HT1080 (cell line): ENCODE measurements at regions not wholly inside any gene's neighbourhood (a gene's known extent, or its start where the extent isn't known, plus 50 kb on each side); places are given as distances from the start of the nearest gene placed in this dataset.
"Not testable (repeated sequence)": the region's sequence is repeated elsewhere in the genome, so short reads cannot be mapped to it uniquely, and the experiment has no call there.

Experiments
- DNase-seq: peaks from one replicate; pipeline ENCODE4 v3.0.0-alpha.2; 2015; ENCODE audit warnings: low read depth

GRCh38 chr3:20837676-20838302, 651.8 kb upstream of the SGO1 start:
- DNase-seq = no peak

DNA sequence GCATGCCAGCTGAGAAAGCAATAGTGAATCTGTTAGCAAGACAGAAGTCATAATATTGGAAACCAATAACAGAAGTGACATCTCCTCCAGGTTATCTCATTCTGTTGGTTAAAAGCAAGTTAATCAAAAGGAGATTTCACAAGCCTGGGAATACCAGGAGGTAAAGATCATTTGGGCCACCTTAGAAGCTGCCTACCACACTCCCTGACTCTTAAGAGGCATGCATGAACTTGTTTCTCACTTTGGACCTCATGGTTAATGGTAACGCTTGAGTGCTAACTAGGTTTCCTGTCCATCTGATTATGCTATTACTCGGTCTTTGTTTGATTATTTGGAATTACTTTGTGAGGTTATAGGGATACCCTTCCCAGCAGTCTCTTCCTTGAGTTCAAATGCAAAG, 650.8 kb upstream of the SGO1 start:
- no peak for DNase-seq

- DNase-seq = no peak
Observed at GRCh38 chr3:20832963-20833362, 647.0 kb upstream of the SGO1 start.

GRCh38 chr3:20822251-20822650, 636.2 kb upstream of the SGO1 start:
- DNase-seq = no peak

DNA sequence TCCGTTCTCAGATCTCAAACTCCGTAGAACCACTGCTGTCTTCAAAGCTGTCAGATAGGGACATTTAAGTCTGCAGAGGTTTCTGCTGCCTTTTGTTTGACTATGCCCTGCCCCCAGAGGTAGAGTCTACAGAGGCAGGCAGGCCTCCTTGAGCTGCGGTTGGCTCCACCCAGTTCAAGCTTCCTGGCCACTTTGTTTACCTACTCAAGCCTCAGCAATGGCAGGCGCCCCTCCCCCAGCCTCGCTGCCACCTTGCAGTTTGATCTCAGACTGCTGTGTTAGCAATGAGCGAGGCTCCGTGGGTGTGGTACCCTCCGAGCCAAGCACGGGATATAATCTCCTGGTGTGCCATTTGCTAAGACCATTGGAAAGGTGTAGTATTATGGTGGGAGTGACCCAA, 634.9 kb upstream of the SGO1 start:
- not testable (repeated sequence) for DNase-seq

DNA sequence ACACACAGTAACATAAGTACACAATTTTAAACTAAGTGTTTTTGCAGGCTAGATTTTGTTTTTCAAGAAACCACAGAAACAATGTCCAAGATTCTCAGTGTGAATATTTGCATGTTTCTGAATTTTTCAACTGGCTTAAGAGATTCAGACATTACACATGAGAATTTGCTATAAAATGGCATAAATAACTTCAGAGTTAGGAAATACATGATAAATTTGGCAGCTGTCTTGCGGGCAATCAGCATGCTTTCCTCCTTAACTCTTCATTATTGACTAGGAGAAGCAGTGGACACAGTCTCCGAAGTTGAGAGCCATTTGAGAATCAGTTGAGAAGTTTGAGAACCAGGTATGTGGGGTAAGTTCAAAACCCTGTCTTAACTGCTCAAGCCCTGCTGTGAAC, 625.6 kb upstream of the SGO1 start:
- DNase-seq = no peak

GRCh38 chr3:20811006-20811405, 625.0 kb upstream of the SGO1 start:
- DNase-seq = no peak

GRCh38 chr3:20810555-20810954, 624.5 kb upstream of the SGO1 start:
- DNase-seq = no peak

DNA sequence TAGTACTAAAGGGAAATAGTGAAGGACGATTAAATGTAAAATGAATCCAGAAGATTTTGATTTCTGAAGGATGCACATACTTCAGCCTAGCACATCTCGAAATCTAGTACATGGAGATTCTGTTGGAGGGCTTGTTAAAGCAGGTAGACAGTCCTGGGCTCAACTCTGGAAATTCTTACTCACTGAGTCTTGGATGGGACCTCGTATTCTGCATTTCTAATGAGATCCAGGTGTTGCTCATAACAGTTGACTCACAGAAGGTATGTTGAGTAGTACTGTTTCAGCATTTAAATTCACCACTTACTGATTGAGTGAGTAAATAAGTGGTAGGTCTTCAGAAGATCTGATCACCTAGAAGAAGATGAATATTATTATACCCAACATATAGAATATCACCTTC, 623.4 kb upstream of the SGO1 start:
- no peak for DNase-seq

- no peak for DNase-seq
Observed at GRCh38 chr3:20808864-20809263, 622.9 kb upstream of the SGO1 start.

DNA sequence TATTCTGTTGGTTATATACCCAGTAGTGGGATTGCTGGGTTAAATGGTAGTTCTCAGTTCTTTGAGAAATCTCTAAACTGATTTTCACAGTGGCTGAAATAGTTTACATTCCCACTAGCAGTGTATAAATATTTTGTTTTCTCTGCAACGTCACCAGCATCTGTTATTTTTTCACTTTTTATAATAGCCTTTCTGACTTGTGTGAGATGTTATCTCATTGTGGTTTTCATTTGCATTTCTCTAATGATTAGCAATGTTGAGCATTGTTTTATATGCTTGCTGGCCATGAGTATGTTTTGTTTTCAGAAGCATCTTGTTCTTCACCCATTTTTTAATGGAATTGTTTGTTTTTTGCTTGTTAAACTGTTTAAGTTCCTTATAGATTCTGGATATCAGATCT, 612.7 kb upstream of the SGO1 start:
- DNase-seq = no peak

- no peak for DNase-seq
Observed at GRCh38 chr3:20787005-20787404, 601.0 kb upstream of the SGO1 start.

GRCh38 chr3:20776692-20777091, 590.7 kb upstream of the SGO1 start:
- no peak for DNase-seq

GRCh38 chr3:20776286-20776685, 590.3 kb upstream of the SGO1 start:
- no peak for DNase-seq

DNA sequence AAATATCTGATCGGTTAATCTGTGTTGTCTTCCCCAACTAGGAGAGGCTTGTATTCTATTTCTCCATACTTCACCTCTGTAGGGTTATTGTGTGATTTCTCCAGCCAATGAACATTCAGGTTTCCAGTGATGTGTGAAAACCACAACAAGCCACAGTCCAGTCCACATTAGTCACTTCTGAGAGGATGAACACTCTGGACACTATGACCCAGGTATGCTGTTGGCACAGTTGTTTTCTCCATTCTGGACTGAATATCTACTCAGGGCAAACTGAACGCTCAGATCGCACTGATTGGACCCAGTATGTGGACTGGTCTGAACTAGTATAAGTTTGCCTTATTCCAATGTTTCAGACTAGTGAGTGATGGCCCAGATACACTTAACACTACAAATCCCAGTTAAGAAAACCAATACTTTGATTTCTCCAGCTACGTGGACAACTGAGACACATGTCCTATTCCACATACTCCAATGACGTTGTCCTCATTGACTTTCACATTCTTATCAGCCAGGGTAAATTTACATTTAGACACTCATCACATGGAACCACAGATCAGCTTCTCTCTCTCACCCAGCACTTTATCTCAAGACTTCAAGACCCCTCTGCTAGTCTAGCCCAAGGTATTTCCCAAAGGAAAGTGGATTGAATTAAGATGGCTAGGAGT, 587.4 kb upstream of the SGO1 start:
- DNase-seq = no peak

DNA sequence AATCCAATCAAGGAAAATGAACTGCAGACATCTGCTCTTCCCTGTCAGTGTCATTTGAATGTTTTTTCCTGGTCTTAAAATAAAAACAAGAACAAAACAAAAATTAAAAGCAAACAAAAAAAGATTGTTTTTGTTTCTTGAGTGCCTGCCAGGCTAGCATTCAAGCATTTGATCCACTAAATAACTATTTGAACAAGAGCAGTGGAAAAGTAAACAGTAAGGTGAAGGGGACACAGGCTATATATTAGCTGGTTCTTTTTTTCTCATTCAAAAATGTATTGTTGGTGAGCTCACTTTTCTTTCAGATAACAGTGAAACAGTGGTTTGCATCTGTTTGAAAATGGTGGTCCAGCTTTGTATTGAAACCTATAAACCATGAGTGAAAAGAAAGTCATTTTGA, 586.9 kb upstream of the SGO1 start:
- no peak for DNase-seq

- no peak for DNase-seq
Observed at GRCh38 chr3:20769430-20769829, 583.4 kb upstream of the SGO1 start.

DNA sequence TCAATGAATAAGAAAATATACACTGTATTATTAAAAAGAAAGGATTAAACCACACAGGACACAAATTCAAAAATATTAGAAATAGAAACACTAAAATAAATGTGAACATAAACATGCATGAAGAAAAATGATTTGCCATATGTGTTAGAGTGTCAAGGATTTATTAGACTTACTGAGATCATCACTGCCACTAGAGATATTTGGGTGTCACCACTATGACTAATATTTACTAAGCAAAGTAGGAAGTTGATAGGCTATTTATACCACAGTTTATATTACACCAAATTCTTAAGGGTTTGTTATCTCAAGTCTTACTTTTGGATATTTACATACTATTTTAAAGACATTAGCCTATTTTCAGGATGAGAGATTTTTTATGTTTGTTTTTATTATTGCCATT, 575.0 kb upstream of the SGO1 start:
- no peak for DNase-seq

DNA sequence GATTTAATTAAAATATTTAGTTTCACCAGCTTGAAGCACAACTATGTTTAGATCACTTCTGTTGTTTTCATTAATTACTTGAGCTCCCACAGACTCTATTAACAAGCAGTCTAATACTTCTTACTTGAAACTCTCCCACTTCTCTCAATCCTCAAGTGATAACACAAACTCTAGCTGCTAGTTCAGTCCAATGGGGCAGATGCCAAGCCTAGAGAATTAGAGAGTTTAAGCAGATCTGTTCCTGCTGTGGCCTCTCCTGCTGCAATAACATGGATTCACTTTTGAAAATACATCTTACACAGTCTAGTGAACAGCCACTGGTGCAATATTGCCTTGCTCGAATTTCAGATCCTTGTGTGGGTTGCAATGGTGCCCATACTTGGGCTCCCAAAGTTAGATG, 566.4 kb upstream of the SGO1 start:
- DNase-seq = no peak

DNA sequence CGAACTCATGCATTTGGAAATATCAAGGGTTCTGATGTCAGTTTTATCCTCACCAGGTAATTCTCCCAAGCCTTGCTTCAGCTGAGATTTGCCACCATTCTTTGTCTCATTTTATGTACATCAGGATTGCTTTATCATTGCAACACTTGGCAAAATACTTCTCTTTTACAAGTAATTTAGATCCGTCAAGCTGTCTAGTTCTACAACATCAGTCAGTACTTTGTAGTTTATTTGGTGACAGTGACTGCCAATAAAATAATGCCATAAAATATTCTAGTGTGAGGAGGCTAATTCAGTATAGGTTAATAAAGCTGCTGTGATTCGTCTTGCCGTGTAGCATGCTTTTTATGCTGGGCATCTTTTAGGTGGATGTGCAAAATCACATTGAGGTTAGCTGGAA, 565.3 kb upstream of the SGO1 start:
- DNase-seq = no peak

- DNase-seq = no peak
Observed at GRCh38 chr3:20747741-20748140, 561.7 kb upstream of the SGO1 start.

DNA sequence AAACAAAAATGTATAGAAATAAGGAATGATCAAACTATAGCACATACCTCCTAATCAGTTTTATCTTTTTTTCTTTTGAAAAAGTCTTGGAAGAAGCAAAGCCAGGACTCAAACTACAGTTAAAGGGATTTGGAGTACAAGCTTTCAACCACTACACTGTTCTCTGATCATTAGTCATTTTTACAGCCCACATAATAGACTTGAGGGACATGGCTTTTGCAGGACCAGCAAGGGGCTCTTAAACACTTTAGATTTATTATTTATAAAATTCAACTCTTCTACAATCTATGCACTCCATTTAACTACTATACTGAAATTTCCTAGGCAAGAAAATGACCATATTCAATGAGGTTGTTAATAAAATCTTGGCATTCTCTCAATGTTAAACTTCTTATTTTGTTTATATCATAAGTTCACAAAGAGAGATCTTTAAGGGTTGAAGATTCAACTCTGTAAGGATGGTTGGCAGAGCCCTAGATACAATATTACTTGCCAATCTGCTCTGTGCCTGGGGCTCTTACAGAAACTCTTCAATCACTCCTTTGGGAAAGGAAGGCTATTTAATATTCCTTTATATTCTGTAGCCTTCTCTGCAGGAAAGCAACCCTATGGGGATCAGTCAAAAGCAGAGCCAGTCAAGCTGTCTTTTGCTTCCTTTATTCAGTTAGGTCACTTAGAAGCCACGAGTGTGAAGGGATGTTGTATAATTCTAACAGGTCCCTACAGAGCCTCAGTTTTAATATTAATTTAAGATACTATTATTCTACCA, 557.7 kb upstream of the SGO1 start:
- no peak for DNase-seq
